HG03460 (cell line): ENCODE measurements at regions not wholly inside any gene's neighbourhood (a gene's known extent, or its start where the extent isn't known, plus 50 kb on each side); places are given as distances from the start of the nearest gene placed in this dataset.
"Not testable (repeated sequence)": the region's sequence is repeated elsewhere in the genome, so short reads cannot be mapped to it uniquely, and the experiment has no call there.

Experiments
- ATAC-seq: cut with Tn5 transposase; IDR thresholded peaks from one replicate; pipeline ENCODE4 v1.9.1; 2021; ENCODE audit not compliant: unreplicated experiment

- ATAC-seq = no peak
Observed at GRCh38 chr10:64534616-64535015, 1013.4 kb downstream of the REEP3 start.

- ATAC-seq = no peak
Observed at GRCh38 chr10:64535131-64535867, 1014.1 kb downstream of the REEP3 start.

- no peak for ATAC-seq
Observed at GRCh38 chr10:64537112-64537511, 1015.9 kb downstream of the REEP3 start.

- ATAC-seq = no peak
Observed at GRCh38 chr10:64537928-64538327, 1016.7 kb downstream of the REEP3 start.

GRCh38 chr10:64546073-64546472, 1024.9 kb downstream of the REEP3 start:
- no peak for ATAC-seq

GRCh38 chr10:64547168-64547567, 1026.0 kb downstream of the REEP3 start:
- ATAC-seq = no peak

GRCh38 chr10:64555666-64556065, 1034.5 kb downstream of the REEP3 start:
- no peak for ATAC-seq

- ATAC-seq = no peak
Observed at GRCh38 chr10:64558094-64558835, 1037.1 kb downstream of the REEP3 start.

- no peak for ATAC-seq
Observed at GRCh38 chr10:64571056-64571455, 1049.9 kb downstream of the REEP3 start.

GRCh38 chr10:64573623-64574325, 1052.6 kb downstream of the REEP3 start:
- ATAC-seq = no peak

GRCh38 chr10:64574371-64574770, 1053.2 kb downstream of the REEP3 start:
- no peak for ATAC-seq

GRCh38 chr10:64576497-64576896, 1055.3 kb downstream of the REEP3 start:
- no peak for ATAC-seq

GRCh38 chr10:64578757-64579156, 1057.6 kb downstream of the REEP3 start:
- ATAC-seq = not testable (repeated sequence)

- ATAC-seq = no peak
Observed at GRCh38 chr10:64586934-64587503, 1065.8 kb downstream of the REEP3 start.

- no peak for ATAC-seq
Observed at GRCh38 chr10:64594072-64594471, 1072.9 kb downstream of the REEP3 start.

- no peak for ATAC-seq
Observed at GRCh38 chr10:64598600-64598999, 1077.4 kb downstream of the REEP3 start.

GRCh38 chr10:64601298-64601697, 1080.1 kb downstream of the REEP3 start:
- ATAC-seq = no peak

GRCh38 chr10:64617085-64617484, 1095.9 kb downstream of the REEP3 start:
- ATAC-seq = no peak

GRCh38 chr10:64619102-64619501, 1097.9 kb downstream of the REEP3 start:
- ATAC-seq = no peak

GRCh38 chr10:64626924-64627323, 1105.7 kb downstream of the REEP3 start:
- ATAC-seq = no peak

- no peak for ATAC-seq
Observed at GRCh38 chr10:64630534-64630933, 1109.3 kb downstream of the REEP3 start.
